Thyroid gland (tissue), 4 donors: ENCODE measurements at regions not wholly inside any gene's neighbourhood (a gene's known extent, or its start where the extent isn't known, plus 50 kb on each side); places are given as distances from the start of the nearest gene placed in this dataset.

ENCODE experiments used
- POLR2A ChIP-seq, 2 donors: fragments of 450-650 bp; IDR thresholded peaks; one replicate each; pipeline ENCODE4 v1.6.1; 2017; ENCODE audit warnings: antibody characterized with exemption in 2 of 2, mild to moderate bottlenecking in 2 of 2, moderate library complexity in 1 of 2
- TF ChIP-seq, protein P1 (sequence below), 6 experiments: fragments of 200-600 bp in 3 of 6; fragments of 450-650 bp in 3 of 6; sonication (generic) in 3 of 6; IDR thresholded peaks; one replicate each; pipeline ENCODE4 v1.5.1; 2016 to 2019; ENCODE audit warnings: antibody characterized with exemption in 6 of 6, mild to moderate bottlenecking in 2 of 6, inconsistent platforms in 1 of 6, moderate library complexity in 1 of 6

DNA sequence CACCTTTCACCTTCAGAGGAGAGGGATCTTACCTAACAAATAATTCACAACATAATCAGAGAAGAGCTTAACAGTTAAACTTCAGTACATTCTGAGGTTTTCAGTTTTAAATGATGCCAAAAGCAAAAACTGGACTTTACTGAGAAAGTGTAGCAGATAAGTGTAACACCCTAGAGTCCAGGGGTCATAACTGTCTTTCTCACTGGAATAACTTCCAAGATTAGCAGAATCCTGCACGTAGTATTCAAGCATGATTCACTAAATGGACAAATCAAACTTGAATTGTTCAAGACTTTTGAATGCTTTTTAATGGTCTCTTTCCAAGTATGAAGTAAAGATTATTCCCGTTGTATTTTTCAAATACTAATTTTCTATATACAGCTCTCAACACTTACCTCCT is 180.1 kb upstream of the NREP start:
- TF ChIP-seq, protein P1, sequence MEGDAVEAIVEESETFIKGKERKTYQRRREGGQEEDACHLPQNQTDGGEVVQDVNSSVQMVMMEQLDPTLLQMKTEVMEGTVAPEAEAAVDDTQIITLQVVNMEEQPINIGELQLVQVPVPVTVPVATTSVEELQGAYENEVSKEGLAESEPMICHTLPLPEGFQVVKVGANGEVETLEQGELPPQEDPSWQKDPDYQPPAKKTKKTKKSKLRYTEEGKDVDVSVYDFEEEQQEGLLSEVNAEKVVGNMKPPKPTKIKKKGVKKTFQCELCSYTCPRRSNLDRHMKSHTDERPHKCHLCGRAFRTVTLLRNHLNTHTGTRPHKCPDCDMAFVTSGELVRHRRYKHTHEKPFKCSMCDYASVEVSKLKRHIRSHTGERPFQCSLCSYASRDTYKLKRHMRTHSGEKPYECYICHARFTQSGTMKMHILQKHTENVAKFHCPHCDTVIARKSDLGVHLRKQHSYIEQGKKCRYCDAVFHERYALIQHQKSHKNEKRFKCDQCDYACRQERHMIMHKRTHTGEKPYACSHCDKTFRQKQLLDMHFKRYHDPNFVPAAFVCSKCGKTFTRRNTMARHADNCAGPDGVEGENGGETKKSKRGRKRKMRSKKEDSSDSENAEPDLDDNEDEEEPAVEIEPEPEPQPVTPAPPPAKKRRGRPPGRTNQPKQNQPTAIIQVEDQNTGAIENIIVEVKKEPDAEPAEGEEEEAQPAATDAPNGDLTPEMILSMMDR (IDR thresholded peaks at IDR 0.05), result no peak
- no peak for TF ChIP-seq POLR2A (IDR thresholded peaks at IDR 0.05)
